HEK293 (cell line): ENCODE measurements at regions not wholly inside any gene's neighbourhood (a gene's known extent, or its start where the extent isn't known, plus 50 kb on each side); places are given as distances from the start of the nearest gene placed in this dataset.

ENCODE experiments used
- CTCF ChIP-seq: fragments of 450-650 bp; formaldehyde crosslinking; IDR thresholded peaks from 2 replicates; pipeline ENCODE4 v1.5.1; 2016; ENCODE audit warnings: missing biosample characterization, missing genetic modification characterization
- IKZF3 ChIP-seq: fragments of 450-650 bp; IDR thresholded peaks from 2 replicates; pipeline ENCODE4 v1.5.0; 2018; ENCODE audit warnings: missing biosample characterization, mild to moderate bottlenecking, missing genetic modification characterization, moderate library complexity
- SP2 ChIP-seq: fragments of 450-650 bp; formaldehyde crosslinking; IDR thresholded peaks from 2 replicates; pipeline ENCODE4 v1.5.1; 2016; ENCODE audit warnings: missing biosample characterization, missing genetic modification characterization
- SP3 ChIP-seq: fragments of 450-650 bp; formaldehyde crosslinking; IDR thresholded peaks from 2 replicates; pipeline ENCODE4 v1.5.1; 2016; ENCODE audit warnings: missing biosample characterization, missing genetic modification characterization
- ZBTB7A ChIP-seq: fragments of 450-650 bp; formaldehyde crosslinking; IDR thresholded peaks from 2 replicates; pipeline ENCODE4 v1.5.1; 2016; ENCODE audit warnings: low read depth, missing biosample characterization, missing genetic modification characterization
- ZNF121 ChIP-seq: fragments of 450-650 bp; formaldehyde crosslinking; IDR thresholded peaks from 2 replicates; pipeline ENCODE4 v1.5.1; 2016; ENCODE audit warnings: missing biosample characterization, missing genetic modification characterization
- ZNF274 ChIP-seq, 2 experiments: fragments of 200-500 bp in 1 of 2; fragments of 450-650 bp in 1 of 2; sonication (Bioruptor generic) in 1 of 2; formaldehyde crosslinking in 1 of 2; IDR thresholded peaks; 2 replicates each; pipeline versions ENCODE4 v1.5.1 to v1.6.1; 2014 to 2016; ENCODE audit warnings: borderline replicate concordance in 1 of 2, inconsistent platforms in 1 of 2, low read length in 1 of 2, missing biosample characterization in 1 of 2, missing genetic modification characterization in 1 of 2
- ZNF324 ChIP-seq: fragments of 450-650 bp; formaldehyde crosslinking; IDR thresholded peaks from 2 replicates; pipeline ENCODE4 v1.5.1; 2016; ENCODE audit warnings: missing biosample characterization, missing genetic modification characterization
- ZNF510 ChIP-seq: fragments of 450-650 bp; formaldehyde crosslinking; IDR thresholded peaks from 2 replicates; pipeline ENCODE4 v1.5.1; 2018; ENCODE audit warnings: mild to moderate bottlenecking, missing genetic modification characterization, missing biosample characterization; ENCODE audit not compliant: insufficient replicate concordance
- ZNF571 ChIP-seq: fragments of 450-650 bp; formaldehyde crosslinking; IDR thresholded peaks from 2 replicates; pipeline ENCODE4 v1.5.0; 2017; ENCODE audit warnings: missing biosample characterization, missing genetic modification characterization
- ZNF658 ChIP-seq: fragments of 450-650 bp; formaldehyde crosslinking; IDR thresholded peaks from 2 replicates; pipeline ENCODE4; 2016; ENCODE audit warnings: missing biosample characterization, missing genetic modification characterization
- ZNF777 ChIP-seq: fragments of 450-650 bp; formaldehyde crosslinking; IDR thresholded peaks from 2 replicates; pipeline ENCODE4 v1.5.1; 2017; ENCODE audit warnings: missing biosample characterization, missing genetic modification characterization, borderline replicate concordance
- ZXDB ChIP-seq: fragments of 450-650 bp; formaldehyde crosslinking; IDR thresholded peaks from 2 replicates; pipeline ENCODE4 v1.5.1; 2016; ENCODE audit warnings: missing biosample characterization, missing genetic modification characterization
- TF ChIP-seq, protein P1 (sequence below): fragments of 450-650 bp; formaldehyde crosslinking; IDR thresholded peaks from 2 replicates; pipeline ENCODE4 v1.5.1; 2016; ENCODE audit warnings: missing biosample characterization, missing genetic modification characterization, low read depth

DNA sequence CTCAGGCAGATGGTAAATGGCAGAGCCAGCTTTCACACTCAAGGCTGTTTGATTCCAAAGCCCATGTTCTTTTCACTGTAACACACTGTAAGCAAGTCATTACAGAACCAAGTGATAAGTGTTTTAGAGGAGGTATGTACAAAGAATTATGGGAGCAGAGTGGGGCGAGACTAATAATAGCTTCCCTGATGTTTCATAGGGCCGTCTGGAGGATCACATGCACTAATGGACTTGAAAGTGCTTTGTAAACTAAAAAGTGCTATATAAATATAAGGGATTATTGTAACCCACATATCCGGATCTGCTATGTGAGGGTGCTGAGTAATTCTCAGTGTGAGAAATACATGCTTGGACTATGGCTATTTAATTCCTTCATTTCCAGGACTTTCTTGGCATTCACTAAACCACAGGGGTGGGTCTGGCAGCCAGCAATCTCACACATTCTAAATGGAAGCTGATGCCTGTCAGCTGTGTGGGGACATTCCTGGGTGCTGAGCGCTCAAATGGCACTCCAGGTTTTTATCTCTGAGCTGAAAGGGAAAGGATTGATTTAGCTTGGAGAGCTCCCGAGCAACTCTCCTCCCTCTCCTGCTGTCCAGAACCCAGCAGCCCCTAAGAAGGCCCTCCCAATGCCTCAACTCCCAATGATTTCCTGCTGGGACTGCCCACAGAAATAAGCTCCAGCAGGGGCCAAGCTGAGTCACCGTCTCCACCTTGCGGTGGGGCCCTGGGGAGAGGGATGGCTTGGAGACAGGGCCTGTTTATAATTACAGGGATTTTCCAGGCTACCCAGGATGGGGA, 222.8 kb downstream of the SOX11 start:
- TF ChIP-seq CTCF (tag by site-specific recombination) (no peak), ZNF324 (no peak), SP3 (tag by site-specific recombination) (no peak), IKZF3 (tag by site-specific recombination) (no peak), ZNF274 (IDR thresholded peaks at IDR 0.05; ENCODE audit: low read length) (no peak), ZNF274 (tag by site-specific recombination; IDR thresholded peaks at IDR 0.05; ENCODE audit: borderline replicate concordance) (no peak), SP2 (no peak), ZBTB7A (tag by site-specific recombination) (no peak), ZNF658 (tag by site-specific recombination) (no peak), ZNF571 (no peak), ZNF510 (no peak), ZXDB (no peak), ZNF121 (tag by site-specific recombination) (no peak), ZNF777 (tag by site-specific recombination) (no peak)
- TF ChIP-seq, protein P1, sequence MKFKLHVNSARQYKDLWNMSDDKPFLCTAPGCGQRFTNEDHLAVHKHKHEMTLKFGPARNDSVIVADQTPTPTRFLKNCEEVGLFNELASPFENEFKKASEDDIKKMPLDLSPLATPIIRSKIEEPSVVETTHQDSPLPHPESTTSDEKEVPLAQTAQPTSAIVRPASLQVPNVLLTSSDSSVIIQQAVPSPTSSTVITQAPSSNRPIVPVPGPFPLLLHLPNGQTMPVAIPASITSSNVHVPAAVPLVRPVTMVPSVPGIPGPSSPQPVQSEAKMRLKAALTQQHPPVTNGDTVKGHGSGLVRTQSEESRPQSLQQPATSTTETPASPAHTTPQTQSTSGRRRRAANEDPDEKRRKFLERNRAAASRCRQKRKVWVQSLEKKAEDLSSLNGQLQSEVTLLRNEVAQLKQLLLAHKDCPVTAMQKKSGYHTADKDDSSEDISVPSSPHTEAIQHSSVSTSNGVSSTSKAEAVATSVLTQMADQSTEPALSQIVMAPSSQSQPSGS (tag by site-specific recombination), result no peak
